PC-9 (cell line): ENCODE measurements at regions not wholly inside any gene's neighbourhood (a gene's known extent, or its start where the extent isn't known, plus 50 kb on each side); places are given as distances from the start of the nearest gene placed in this dataset.

ENCODE experiments used
- CTCF ChIP-seq: fragments of 200-600 bp; sonication (generic); conservative IDR thresholded peaks from 2 replicates; pipeline ENCODE4 v1.6.1; 2017; ENCODE audit warnings: mixed run types, antibody characterized with exemption, mild to moderate bottlenecking, moderate library complexity
- EZH2 ChIP-seq: fragments of 200-600 bp; sonication (generic); IDR thresholded peaks from 2 replicates; pipeline ENCODE4 v1.8.0; 2017; ENCODE audit warnings: antibody characterized with exemption, low read depth

GRCh38 chr5:169460896-169461295 lies 122.7 kb upstream of the SPDL1 start:
- no peak for TF ChIP-seq CTCF
- no peak for TF ChIP-seq EZH2
